SK-N-SH treated with all-trans-retinoic acid at 6 μM for 48 hours (cell line): ENCODE measurements at regions not wholly inside any gene's neighbourhood (a gene's known extent, or its start where the extent isn't known, plus 50 kb on each side); places are given as distances from the start of the nearest gene placed in this dataset.
A peak's percentile ranks its signal among the peaks of the same experiment; 100 is the strongest.

ENCODE experiments used
- ATAC-seq: fragments of 200-7000 bp; cut with Tn5 transposase; 3 replicates; pipeline ENCODE4 v1.9.1; 2020; ENCODE audit warnings: mild to moderate bottlenecking, moderate library complexity
- ARNTL ChIP-seq: fragments of 450-650 bp; formaldehyde crosslinking; IDR thresholded peaks from 2 replicates; pipeline ENCODE4 v1.5.0; 2020; ENCODE audit warnings: low read depth, mild to moderate bottlenecking, moderate library complexity, borderline replicate concordance
- BACH2 ChIP-seq: fragments of 250-450 bp; sonication (Bioruptor Pico); IDR thresholded peaks from 2 replicates; pipeline ENCODE4 v1.9.0; 2021; ENCODE audit warnings: mild to moderate bottlenecking, borderline replicate concordance
- CSDC2 ChIP-seq: fragments of 250-450 bp; sonication (Bioruptor Pico); IDR thresholded peaks from 2 replicates; pipeline ENCODE4 v1.5.0; 2020; ENCODE audit warnings: mild to moderate bottlenecking, moderate library complexity
- ESRRG ChIP-seq: fragments of 250-450 bp; sonication (Bioruptor Pico); IDR thresholded peaks from 2 replicates; pipeline ENCODE4 v1.6.1; 2021; ENCODE audit warnings: mild to moderate bottlenecking
- GLIS3 ChIP-seq: fragments of 250-450 bp; sonication (Bioruptor Pico); IDR thresholded peaks from 2 replicates; pipeline ENCODE4 v1.5.0; 2020; ENCODE audit warnings: mild to moderate bottlenecking, moderate library complexity
- OSR1 ChIP-seq: fragments of 250-450 bp; sonication (Bioruptor Pico); IDR thresholded peaks from 2 replicates; pipeline ENCODE4 v1.8.0; 2022; ENCODE audit warnings: moderate library complexity, mild to moderate bottlenecking, inconsistent platforms
- PPARA ChIP-seq: fragments of 250-450 bp; sonication (Bioruptor Pico); IDR thresholded peaks from 2 replicates; pipeline ENCODE4 v1.5.0; 2020; ENCODE audit warnings: mild to moderate bottlenecking, borderline replicate concordance
- RARB ChIP-seq: fragments of 250-450 bp; sonication (Bioruptor Pico); IDR thresholded peaks from 2 replicates; pipeline ENCODE4 v1.8.0; 2021; ENCODE audit warnings: mild to moderate bottlenecking, moderate library complexity
- SNAI2 ChIP-seq: fragments of 250-450 bp; sonication (Bioruptor Pico); IDR thresholded peaks from 2 replicates; pipeline ENCODE4 v1.5.0; 2020; ENCODE audit warnings: mild to moderate bottlenecking, moderate library complexity
- TCF4 ChIP-seq: fragments of 250-450 bp; sonication (Bioruptor Pico); IDR thresholded peaks from 2 replicates; pipeline ENCODE4 v1.8.0; 2021; ENCODE audit warnings: mild to moderate bottlenecking, moderate library complexity, borderline replicate concordance
- TOX ChIP-seq: fragments of 250-450 bp; sonication (Bioruptor Pico); IDR thresholded peaks from 2 replicates; pipeline ENCODE4 v1.8.0; 2021; ENCODE audit warnings: mild to moderate bottlenecking, moderate library complexity, borderline replicate concordance
- ZC3H10 ChIP-seq: fragments of 250-450 bp; sonication (Bioruptor Pico); IDR thresholded peaks from 2 replicates; pipeline ENCODE4 v1.5.1; 2021; ENCODE audit warnings: mild to moderate bottlenecking, moderate library complexity
- ZFP3 ChIP-seq: fragments of 250-450 bp; sonication (Bioruptor Pico); IDR thresholded peaks from 2 replicates; pipeline ENCODE4 v1.5.0; 2020; ENCODE audit warnings: mild to moderate bottlenecking, moderate library complexity
- ZFP30 ChIP-seq: fragments of 450-650 bp; formaldehyde crosslinking; IDR thresholded peaks from 2 replicates; pipeline ENCODE4 v1.5.0; 2022; ENCODE audit warnings: mild to moderate bottlenecking, moderate library complexity
- ZNF565 ChIP-seq: fragments of 450-650 bp; formaldehyde crosslinking; conservative IDR thresholded peaks from 2 replicates; pipeline ENCODE4 v1.5.0; 2020; ENCODE audit warnings: low read depth, mild to moderate bottlenecking, moderate library complexity
- ZNF70 ChIP-seq: fragments of 450-650 bp; formaldehyde crosslinking; IDR thresholded peaks from 2 replicates; pipeline ENCODE4 v1.5.0; 2020; ENCODE audit warnings: mild to moderate bottlenecking, moderate library complexity
- ZNF8 ChIP-seq: fragments of 450-650 bp; formaldehyde crosslinking; IDR thresholded peaks from 2 replicates; pipeline ENCODE4 v1.5.0; 2020; ENCODE audit warnings: mild to moderate bottlenecking, moderate library complexity
- TF ChIP-seq, protein P1 (sequence below): fragments of 250-450 bp; sonication (Bioruptor Pico); IDR thresholded peaks from 2 replicates; pipeline ENCODE4 v1.5.0; 2020; ENCODE audit warnings: mild to moderate bottlenecking, moderate library complexity
- TF ChIP-seq, protein P2 (sequence below): fragments of 250-450 bp; sonication (Bioruptor Pico); IDR thresholded peaks from 2 replicates; pipeline ENCODE4 v1.8.0; 2020; ENCODE audit warnings: mild to moderate bottlenecking, moderate library complexity, borderline replicate concordance
- TF ChIP-seq, protein P3 (sequence below): fragments of 250-450 bp; sonication (Bioruptor Pico); IDR thresholded peaks from 2 replicates; pipeline ENCODE4 v1.5.1; 2020; ENCODE audit warnings: low read depth, mild to moderate bottlenecking, moderate library complexity
- TF ChIP-seq, protein P4 (sequence below): fragments of 250-450 bp; sonication (Bioruptor Pico); IDR thresholded peaks from 2 replicates; pipeline ENCODE4 v1.8.0; 2021; ENCODE audit warnings: low read depth, mild to moderate bottlenecking, moderate library complexity, borderline replicate concordance
- TF ChIP-seq, protein P5 (sequence below): fragments of 250-450 bp; sonication (Bioruptor Pico); IDR thresholded peaks from 2 replicates; pipeline ENCODE4 v1.5.1; 2021; ENCODE audit warnings: mild to moderate bottlenecking, moderate library complexity

DNA sequence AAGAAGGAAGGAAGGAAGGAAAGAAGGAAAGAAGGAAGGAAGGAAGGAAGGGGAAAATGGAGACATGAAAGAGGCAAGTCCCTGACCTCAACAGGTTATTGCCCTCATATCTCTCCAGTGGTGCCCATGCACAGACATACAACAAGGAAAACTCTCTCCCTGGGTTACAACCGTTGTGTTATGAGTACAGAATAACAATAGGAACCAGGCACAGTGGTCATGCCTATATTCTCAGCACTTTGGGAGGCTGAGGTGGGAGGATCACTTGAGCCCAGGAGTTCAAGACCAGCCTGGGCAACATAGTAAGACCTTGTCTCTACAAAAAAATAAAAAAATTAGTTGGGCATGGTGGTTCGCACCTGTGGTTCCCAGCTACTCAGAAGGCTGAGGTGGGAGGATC, 139.4 kb upstream of the HMGA2 start:
- TF ChIP-seq TCF4 (CRISPR knock-in tag): no peak
- no peak for TF ChIP-seq BACH2
- no peak for TF ChIP-seq ESRRG
- no peak for TF ChIP-seq ZFP30 (CRISPR knock-in tag)
- TF ChIP-seq SNAI2 (CRISPR knock-in tag): no peak
- TF ChIP-seq TOX: no peak
- no peak for TF ChIP-seq CSDC2 (CRISPR knock-in tag)
- TF ChIP-seq ZNF70: no peak
- TF ChIP-seq, protein P1, sequence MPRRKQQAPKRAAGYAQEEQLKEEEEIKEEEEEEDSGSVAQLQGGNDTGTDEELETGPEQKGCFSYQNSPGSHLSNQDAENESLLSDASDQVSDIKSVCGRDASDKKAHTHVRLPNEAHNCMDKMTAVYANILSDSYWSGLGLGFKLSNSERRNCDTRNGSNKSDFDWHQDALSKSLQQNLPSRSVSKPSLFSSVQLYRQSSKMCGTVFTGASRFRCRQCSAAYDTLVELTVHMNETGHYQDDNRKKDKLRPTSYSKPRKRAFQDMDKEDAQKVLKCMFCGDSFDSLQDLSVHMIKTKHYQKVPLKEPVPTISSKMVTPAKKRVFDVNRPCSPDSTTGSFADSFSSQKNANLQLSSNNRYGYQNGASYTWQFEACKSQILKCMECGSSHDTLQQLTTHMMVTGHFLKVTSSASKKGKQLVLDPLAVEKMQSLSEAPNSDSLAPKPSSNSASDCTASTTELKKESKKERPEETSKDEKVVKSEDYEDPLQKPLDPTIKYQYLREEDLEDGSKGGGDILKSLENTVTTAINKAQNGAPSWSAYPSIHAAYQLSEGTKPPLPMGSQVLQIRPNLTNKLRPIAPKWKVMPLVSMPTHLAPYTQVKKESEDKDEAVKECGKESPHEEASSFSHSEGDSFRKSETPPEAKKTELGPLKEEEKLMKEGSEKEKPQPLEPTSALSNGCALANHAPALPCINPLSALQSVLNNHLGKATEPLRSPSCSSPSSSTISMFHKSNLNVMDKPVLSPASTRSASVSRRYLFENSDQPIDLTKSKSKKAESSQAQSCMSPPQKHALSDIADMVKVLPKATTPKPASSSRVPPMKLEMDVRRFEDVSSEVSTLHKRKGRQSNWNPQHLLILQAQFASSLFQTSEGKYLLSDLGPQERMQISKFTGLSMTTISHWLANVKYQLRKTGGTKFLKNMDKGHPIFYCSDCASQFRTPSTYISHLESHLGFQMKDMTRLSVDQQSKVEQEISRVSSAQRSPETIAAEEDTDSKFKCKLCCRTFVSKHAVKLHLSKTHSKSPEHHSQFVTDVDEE: no peak
- no peak for TF ChIP-seq ZNF8
- TF ChIP-seq RARB: no peak
- no peak for TF ChIP-seq ZNF565 (CRISPR knock-in tag)
- no peak for TF ChIP-seq ZFP3 (CRISPR knock-in tag)
- no peak for TF ChIP-seq ARNTL (CRISPR knock-in tag)
- TF ChIP-seq, protein P2, sequence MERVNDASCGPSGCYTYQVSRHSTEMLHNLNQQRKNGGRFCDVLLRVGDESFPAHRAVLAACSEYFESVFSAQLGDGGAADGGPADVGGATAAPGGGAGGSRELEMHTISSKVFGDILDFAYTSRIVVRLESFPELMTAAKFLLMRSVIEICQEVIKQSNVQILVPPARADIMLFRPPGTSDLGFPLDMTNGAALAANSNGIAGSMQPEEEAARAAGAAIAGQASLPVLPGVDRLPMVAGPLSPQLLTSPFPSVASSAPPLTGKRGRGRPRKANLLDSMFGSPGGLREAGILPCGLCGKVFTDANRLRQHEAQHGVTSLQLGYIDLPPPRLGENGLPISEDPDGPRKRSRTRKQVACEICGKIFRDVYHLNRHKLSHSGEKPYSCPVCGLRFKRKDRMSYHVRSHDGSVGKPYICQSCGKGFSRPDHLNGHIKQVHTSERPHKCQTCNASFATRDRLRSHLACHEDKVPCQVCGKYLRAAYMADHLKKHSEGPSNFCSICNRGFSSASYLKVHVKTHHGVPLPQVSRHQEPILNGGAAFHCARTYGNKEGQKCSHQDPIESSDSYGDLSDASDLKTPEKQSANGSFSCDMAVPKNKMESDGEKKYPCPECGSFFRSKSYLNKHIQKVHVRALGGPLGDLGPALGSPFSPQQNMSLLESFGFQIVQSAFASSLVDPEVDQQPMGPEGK (CRISPR knock-in tag): no peak
- TF ChIP-seq, protein P3, sequence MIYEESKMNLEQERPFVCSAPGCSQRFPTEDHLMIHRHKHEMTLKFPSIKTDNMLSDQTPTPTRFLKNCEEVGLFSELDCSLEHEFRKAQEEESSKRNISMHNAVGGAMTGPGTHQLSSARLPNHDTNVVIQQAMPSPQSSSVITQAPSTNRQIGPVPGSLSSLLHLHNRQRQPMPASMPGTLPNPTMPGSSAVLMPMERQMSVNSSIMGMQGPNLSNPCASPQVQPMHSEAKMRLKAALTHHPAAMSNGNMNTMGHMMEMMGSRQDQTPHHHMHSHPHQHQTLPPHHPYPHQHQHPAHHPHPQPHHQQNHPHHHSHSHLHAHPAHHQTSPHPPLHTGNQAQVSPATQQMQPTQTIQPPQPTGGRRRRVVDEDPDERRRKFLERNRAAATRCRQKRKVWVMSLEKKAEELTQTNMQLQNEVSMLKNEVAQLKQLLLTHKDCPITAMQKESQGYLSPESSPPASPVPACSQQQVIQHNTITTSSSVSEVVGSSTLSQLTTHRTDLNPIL (CRISPR knock-in tag): no peak
- TF ChIP-seq ZC3H10: no peak
- ATAC-seq: no peak

DNA sequence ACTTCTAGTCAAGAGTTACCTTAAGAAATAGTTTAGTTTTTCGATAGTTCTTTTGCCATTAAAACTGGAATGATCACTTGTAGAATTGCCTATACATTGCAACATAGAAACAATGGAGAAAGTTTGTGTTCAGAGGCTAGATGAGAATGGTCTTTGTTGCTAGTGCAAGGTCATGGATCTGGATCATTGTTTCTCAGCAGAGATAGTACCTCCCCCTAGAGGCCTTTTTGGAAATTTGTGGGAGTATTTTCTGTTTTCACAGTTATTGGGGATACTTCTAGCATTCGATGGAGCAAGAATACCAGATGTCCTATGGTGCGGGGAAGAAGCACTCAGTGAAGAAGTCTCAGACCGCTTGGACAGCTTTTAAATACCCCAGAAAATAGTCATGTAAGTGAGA, 138.8 kb upstream of the HMGA2 start:
- peak; percentile 77 for ATAC-seq
- TF ChIP-seq BACH2 (no peak), ZNF565 (CRISPR knock-in tag) (no peak), GLIS3 (CRISPR knock-in tag) (no peak), ZNF8 (no peak), OSR1 (CRISPR knock-in tag) (no peak), ARNTL (CRISPR knock-in tag) (no peak), PPARA (CRISPR knock-in tag) (no peak), CSDC2 (CRISPR knock-in tag) (no peak), ZNF70 (no peak), ZC3H10 (no peak), SNAI2 (CRISPR knock-in tag) (no peak), ZFP30 (CRISPR knock-in tag) (no peak)
- TF ChIP-seq, protein P1: no peak
- TF ChIP-seq, protein P2 (CRISPR knock-in tag): no peak
- TF ChIP-seq, protein P4, sequence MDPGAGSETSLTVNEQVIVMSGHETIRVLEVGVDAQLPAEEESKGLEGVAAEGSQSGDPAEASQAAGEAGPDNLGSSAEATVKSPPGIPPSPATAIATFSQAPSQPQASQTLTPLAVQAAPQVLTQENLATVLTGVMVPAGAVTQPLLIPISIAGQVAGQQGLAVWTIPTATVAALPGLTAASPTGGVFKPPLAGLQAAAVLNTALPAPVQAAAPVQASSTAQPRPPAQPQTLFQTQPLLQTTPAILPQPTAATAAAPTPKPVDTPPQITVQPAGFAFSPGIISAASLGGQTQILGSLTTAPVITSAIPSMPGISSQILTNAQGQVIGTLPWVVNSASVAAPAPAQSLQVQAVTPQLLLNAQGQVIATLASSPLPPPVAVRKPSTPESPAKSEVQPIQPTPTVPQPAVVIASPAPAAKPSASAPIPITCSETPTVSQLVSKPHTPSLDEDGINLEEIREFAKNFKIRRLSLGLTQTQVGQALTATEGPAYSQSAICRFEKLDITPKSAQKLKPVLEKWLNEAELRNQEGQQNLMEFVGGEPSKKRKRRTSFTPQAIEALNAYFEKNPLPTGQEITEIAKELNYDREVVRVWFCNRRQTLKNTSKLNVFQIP (CRISPR knock-in tag): no peak
- TF ChIP-seq, protein P5, sequence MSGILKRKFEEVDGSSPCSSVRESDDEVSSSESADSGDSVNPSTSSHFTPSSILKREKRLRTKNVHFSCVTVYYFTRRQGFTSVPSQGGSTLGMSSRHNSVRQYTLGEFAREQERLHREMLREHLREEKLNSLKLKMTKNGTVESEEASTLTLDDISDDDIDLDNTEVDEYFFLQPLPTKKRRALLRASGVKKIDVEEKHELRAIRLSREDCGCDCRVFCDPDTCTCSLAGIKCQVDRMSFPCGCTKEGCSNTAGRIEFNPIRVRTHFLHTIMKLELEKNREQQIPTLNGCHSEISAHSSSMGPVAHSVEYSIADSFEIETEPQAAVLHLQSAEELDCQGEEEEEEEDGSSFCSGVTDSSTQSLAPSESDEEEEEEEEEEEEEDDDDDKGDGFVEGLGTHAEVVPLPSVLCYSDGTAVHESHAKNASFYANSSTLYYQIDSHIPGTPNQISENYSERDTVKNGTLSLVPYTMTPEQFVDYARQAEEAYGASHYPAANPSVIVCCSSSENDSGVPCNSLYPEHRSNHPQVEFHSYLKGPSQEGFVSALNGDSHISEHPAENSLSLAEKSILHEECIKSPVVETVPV (CRISPR knock-in tag): no peak
- TF ChIP-seq, all 23 proteins: peak for 0
